ENCODE measurements at regions not wholly inside any gene's neighbourhood (a gene's known extent, or its start where the extent isn't known, plus 50 kb on each side); places are given as distances from the start of the nearest gene placed in this dataset.
A peak's percentile ranks its signal among the peaks of the same experiment; 100 is the strongest.
"Not testable (repeated sequence)": the region's sequence is repeated elsewhere in the genome, so short reads cannot be mapped to it uniquely, and the experiment has no call there.

DNA sequence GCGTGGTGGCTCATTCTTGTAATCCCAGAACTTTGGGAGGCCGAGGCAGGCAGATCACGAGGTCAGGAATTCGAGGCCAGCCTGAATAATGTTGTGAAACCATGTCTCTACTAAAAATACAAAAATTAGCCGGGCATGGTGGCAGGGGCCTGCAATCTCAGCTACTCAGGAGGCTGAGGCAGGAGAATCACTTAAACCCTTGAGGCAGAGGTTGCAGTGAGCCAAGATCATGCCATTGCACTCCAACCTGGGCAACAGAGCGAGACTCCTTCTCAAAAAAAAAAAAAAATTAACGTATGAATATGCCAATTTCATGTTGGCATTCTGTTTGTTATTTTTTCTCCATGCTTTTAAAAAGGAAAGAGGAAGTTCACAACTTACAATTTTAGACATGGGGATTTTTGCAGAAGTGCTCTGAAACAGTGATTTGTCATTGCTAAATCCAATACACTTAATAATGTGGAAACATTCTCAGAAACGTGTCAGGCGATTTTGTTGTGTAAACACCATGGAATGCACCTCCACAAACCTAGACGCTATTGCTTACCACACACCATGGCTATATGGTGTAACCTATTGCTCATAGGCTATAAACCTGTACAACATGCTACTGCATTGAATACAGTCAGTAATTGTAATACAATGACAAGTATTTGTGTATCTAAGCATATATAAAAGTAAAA, 115.9 kb upstream of the PCDH20 start:
- peak; percentile 40 for DNase-seq (ENCODE audit: low read depth)
- no peak overlapping the region for H3K4me3 ChIP-seq (ENCODE audit: low read depth, low read length)
- TF ChIP-seq, protein P1, sequence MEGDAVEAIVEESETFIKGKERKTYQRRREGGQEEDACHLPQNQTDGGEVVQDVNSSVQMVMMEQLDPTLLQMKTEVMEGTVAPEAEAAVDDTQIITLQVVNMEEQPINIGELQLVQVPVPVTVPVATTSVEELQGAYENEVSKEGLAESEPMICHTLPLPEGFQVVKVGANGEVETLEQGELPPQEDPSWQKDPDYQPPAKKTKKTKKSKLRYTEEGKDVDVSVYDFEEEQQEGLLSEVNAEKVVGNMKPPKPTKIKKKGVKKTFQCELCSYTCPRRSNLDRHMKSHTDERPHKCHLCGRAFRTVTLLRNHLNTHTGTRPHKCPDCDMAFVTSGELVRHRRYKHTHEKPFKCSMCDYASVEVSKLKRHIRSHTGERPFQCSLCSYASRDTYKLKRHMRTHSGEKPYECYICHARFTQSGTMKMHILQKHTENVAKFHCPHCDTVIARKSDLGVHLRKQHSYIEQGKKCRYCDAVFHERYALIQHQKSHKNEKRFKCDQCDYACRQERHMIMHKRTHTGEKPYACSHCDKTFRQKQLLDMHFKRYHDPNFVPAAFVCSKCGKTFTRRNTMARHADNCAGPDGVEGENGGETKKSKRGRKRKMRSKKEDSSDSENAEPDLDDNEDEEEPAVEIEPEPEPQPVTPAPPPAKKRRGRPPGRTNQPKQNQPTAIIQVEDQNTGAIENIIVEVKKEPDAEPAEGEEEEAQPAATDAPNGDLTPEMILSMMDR (IDR thresholded peaks at IDR 0.05; ENCODE audit: insufficient read depth, low read depth, low read length, missing control alignments): no peak

DNA sequence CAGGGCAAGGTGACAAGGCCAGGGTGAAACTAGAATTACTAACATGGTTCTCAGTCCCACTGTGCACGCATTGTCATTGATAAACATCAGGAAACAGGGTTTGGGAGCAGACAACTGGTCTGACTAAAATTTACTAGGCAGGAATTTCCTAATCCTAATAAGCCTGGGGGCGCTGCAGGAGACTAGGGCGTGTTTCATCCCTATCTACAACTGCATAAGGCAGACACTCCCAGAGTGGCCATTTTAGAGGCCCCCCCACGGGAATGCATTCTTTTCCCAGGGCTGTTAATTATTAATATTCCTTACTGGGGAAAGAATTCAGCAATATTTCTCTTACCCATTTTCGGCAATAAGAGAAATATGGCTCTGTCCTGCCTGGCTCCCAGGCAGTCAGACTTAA, 103.6 kb upstream of the PCDH20 start:
- not testable (repeated sequence) for DNase-seq (ENCODE audit: low read depth); H3K4me3 ChIP-seq (ENCODE audit: low read depth, low read length)

DNA sequence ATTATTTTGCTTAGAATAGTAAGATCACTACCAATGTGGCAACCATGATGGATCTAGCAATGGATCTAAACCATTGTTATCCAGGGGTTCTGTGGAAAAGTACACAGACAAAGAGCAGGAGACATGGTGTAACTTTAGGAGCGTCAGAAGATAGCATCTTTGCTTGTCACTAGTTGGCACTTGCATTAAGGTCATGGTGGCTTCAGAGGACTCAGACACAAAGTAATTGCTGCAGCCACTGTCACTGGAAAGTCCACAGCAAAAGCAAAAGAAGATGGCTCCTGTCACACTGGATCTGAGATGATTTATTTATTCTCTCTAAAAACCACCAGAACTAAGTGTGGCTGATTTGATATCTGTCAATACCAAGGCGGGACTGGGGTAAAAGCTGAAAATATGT, 93.3 kb upstream of the PCDH20 start:
- TF ChIP-seq, protein P1 (IDR thresholded peaks at IDR 0.05; ENCODE audit: insufficient read depth, low read depth, low read length, missing control alignments): no peak
- no peak for DNase-seq (ENCODE audit: low read depth)

DNA sequence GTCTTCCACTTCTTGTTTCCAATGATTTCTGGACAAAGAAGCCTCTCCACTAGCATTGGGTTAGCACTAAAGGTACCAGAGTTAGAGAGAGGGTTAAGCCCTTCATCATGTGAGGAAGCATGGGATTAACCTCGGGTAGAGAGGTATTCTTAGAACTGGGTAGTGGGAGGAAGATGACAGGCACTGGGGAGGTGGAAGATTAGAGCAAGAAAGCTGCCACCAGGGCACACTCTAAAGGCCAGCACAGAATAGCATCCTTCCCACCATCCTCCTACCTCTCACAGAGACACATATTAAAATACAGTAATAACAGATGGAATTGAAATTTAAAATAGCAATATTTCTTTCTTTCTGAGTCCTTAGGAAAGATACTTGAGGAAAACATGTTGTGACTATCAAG, 84.5 kb upstream of the PCDH20 start:
- TF ChIP-seq, protein P1 (IDR thresholded peaks at IDR 0.05; ENCODE audit: insufficient read depth, low read depth, low read length, missing control alignments): no peak
- H3K4me3 ChIP-seq (ENCODE audit: low read depth, low read length): no peak overlapping the region
- no peak for DNase-seq (ENCODE audit: low read depth)

More for the DNA sequence above, 93.3 kb upstream of the PCDH20 start:
- no peak overlapping the region for H3K4me3 ChIP-seq (ENCODE audit: low read depth, low read length)

DNA sequence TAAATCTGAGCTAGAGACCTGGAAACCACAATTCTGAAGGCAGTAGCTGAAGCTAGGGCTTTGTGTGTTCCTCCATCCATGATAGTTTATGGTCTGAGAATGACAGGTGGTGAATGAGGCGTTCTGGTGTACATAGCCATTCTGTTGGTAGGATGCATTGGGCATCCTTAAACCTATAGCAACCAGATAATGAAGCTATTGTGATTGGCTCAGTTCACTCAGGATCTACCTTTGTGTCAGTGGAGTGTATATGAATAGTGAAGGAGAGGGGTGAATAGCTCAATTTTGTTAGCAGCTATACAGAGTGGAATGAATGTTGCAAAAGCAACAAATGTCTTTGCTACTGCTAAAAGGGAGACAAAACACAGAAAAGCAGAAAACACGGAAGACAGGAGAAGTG, 80.0 kb upstream of the PCDH20 start:
- TF ChIP-seq, protein P1 (IDR thresholded peaks at IDR 0.05; ENCODE audit: insufficient read depth, low read depth, low read length, missing control alignments): no peak
- H3K4me3 ChIP-seq (ENCODE audit: low read depth, low read length): no peak overlapping the region
- DNase-seq (ENCODE audit: low read depth): no peak

DNA sequence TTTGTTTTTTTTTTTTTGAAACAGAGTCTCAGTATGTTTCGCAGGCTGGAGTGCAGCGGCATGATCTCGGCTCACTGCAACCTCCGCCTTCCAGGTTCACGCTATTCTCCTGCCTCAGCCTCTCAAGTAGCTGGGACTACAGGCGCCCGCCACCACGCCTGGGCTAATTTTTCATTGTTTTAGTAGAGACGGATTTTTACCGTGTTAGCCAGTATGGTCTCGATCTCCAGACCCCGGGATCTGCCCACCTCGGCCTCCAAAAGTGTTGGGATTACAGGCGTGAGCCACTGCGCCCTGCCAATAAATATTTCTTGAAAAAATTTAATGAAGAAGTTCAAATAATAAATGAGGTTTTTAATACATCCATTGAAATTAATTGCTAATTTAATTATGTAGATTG, 77.9 kb upstream of the PCDH20 start:
- not testable (repeated sequence) for DNase-seq (ENCODE audit: low read depth); H3K4me3 ChIP-seq (ENCODE audit: low read depth, low read length)

DNA sequence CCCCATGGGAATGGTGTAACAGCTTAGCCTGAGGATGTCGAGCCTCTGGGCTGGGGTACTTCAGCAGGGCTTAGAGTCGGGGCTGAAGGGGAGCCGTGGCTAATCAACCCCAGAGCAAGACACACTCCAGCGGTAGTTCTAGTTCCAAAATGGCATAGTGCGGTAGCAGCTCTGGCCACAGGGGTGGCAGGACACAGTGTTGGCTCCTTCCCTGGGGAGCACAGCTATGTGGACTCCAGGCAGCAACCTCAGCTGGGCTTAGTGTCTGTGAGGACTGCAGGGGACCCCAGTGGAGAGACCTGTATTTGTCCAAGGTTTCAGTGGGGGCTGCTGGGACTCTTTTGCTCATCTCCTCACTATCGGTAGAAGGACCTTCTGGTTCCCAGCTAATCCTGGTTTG, 70.8 kb upstream of the PCDH20 start:
- no peak for DNase-seq (ENCODE audit: low read depth)
- H3K4me3 ChIP-seq (ENCODE audit: low read depth, low read length): no peak overlapping the region
- TF ChIP-seq, protein P1 (IDR thresholded peaks at IDR 0.05; ENCODE audit: insufficient read depth, low read depth, low read length, missing control alignments): no peak

DNA sequence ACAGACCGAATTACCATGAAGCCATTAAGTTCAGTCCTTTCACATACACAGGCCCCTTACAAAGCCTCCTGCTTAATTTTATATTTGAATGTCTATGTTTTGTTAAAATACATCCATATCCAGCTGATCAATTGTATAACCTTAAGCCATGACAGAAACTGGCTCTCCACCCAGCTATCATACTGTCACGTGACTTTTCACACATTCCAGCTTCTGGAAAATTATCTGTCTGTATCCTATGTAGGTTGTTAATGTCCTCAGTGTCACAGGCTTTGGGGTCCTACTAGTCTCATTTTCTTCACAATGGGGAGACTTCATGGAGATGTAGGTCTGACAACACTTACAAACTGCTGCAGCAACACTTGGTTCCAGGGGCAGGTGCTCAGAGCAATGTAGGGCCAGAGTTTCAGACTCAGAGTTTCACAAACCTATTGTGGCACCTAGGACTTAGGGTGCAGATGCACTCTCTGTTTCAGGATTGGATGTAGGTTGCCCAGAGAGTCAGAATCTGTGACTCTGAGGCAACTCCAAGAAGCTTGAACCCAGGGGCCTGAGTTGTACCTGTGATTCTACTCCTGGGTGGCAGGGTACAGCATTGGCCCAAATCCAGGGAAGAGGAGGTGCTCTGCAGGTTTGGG, 69.6 kb upstream of the PCDH20 start:
- H3K4me3 ChIP-seq (ENCODE audit: low read depth, low read length): no peak overlapping the region
- DNase-seq (ENCODE audit: low read depth): no peak
- TF ChIP-seq, protein P1 (IDR thresholded peaks at IDR 0.05; ENCODE audit: insufficient read depth, low read depth, low read length, missing control alignments): no peak
